ENCODE measurements at regions not wholly inside any gene's neighbourhood (a gene's known extent, or its start where the extent isn't known, plus 50 kb on each side); places are given as distances from the start of the nearest gene placed in this dataset.

- H3K9me3 Mint-ChIP-seq (ENCODE audit: unreplicated experiment) = no peaks in the 10 kb centered on the region
- POLR2A ChIA-PET = no interaction called here
- H3K27ac Mint-ChIP-seq (ENCODE audit: unreplicated experiment) = no peak overlapping the region
These were observed 142.3 kb upstream of the ITGA6 start for GRCh38 chr2:172285010-172285621.

DNA sequence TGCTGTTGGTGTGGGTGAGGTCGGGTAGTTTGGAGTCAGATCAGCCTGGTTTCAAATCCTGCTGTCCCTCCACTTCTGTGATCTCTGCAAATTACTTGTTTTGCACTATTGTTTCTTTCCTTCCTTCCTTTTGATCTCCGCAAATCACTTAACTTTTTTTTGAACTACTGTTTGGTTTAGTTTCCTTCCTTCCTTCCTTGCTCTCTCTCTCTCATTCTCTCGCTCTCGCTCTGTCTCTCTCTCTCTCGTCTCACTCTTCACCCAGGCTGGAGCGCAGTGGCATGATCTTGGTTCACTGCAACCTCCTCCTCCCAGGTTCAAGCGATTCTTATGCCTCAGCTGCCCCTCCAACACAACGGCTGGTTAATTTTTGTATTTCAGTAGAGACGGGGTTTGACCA, 141.6 kb upstream of the ITGA6 start:
- TF ChIP-seq, protein P1, sequence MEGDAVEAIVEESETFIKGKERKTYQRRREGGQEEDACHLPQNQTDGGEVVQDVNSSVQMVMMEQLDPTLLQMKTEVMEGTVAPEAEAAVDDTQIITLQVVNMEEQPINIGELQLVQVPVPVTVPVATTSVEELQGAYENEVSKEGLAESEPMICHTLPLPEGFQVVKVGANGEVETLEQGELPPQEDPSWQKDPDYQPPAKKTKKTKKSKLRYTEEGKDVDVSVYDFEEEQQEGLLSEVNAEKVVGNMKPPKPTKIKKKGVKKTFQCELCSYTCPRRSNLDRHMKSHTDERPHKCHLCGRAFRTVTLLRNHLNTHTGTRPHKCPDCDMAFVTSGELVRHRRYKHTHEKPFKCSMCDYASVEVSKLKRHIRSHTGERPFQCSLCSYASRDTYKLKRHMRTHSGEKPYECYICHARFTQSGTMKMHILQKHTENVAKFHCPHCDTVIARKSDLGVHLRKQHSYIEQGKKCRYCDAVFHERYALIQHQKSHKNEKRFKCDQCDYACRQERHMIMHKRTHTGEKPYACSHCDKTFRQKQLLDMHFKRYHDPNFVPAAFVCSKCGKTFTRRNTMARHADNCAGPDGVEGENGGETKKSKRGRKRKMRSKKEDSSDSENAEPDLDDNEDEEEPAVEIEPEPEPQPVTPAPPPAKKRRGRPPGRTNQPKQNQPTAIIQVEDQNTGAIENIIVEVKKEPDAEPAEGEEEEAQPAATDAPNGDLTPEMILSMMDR (IDR thresholded peaks at IDR 0.05; ENCODE audit: insufficient read depth in 1 of 2, low read depth in 1 of 2, low read length in 1 of 2, severe bottlenecking in 1 of 2, unreplicated experiment in 1 of 2) = no peak
- DNase-seq = no peak
- Histone ChIP-seq H3K9me3 (peaks cover 2% of the 10 kb centered on the region; the same call in 1 of the 2 replicates), H3K4me3 (ENCODE audit: low read depth, low read length) (no peak overlapping the region), H3K4me1 (0 out of 2 replicates have a peak, but pooled peaks cover 5% of the 10 kb centered on the region), H3K27me3 (replicated peaks; ENCODE audit: control insufficient read depth, insufficient read depth, low read length) (no peaks in the 10 kb centered on the region), H3K36me3 (ENCODE audit: control insufficient read depth, insufficient read depth, low read length) (no peaks in the 10 kb centered on the region)
- no TSS peak for BruUV-seq (replicated peaks)
- H3K9me3 Mint-ChIP-seq (ENCODE audit: unreplicated experiment) = no peaks in the 10 kb centered on the region
- H3K27ac Mint-ChIP-seq (ENCODE audit: unreplicated experiment) = no peak overlapping the region
- POLR2A ChIA-PET = no interaction called here
- no peak overlapping the region for H3K4me3 Mint-ChIP-seq (ENCODE audit: unreplicated experiment)
- no peaks in the 10 kb centered on the region for H3K27me3 Mint-ChIP-seq (ENCODE audit: insufficient read depth, unreplicated experiment)
- H3K4me1 Mint-ChIP-seq (ENCODE audit: low read depth, unreplicated experiment) = no peaks in the 10 kb centered on the region
- intact Hi-C loops (cut with micrococcal nuclease; ENCODE audit: unreplicated experiment) = no loop called here
- CTCF ChIA-PET = interaction anchor here (1.8 kb wide), 1 partner anchor 176 kb away, joined by 4 read pairs; no protein-coding TSS in a partner anchor
- no peaks in the 10 kb centered on the region for H3K36me3 Mint-ChIP-seq (ENCODE audit: insufficient read depth, unreplicated experiment)

More at GRCh38 chr2:172285010-172285621, 142.3 kb upstream of the ITGA6 start:
- H3K27me3 Mint-ChIP-seq (ENCODE audit: insufficient read depth, unreplicated experiment) = no peaks in the 10 kb centered on the region
- H3K4me3 Mint-ChIP-seq (ENCODE audit: unreplicated experiment) = no peak overlapping the region
- Histone ChIP-seq H3K9me3 (no peaks in the 10 kb centered on the region), H3K4me3 (ENCODE audit: low read depth, low read length) (no peak overlapping the region), H3K36me3 (ENCODE audit: control insufficient read depth, insufficient read depth, low read length) (no peaks in the 10 kb centered on the region), H3K27me3 (replicated peaks; ENCODE audit: control insufficient read depth, insufficient read depth, low read length) (no peaks in the 10 kb centered on the region), H3K4me1 (0 out of 2 replicates have a peak, but pooled peaks cover 5% of the 10 kb centered on the region)
- intact Hi-C loops (cut with micrococcal nuclease; ENCODE audit: unreplicated experiment) = no loop called here
- no TSS peak for BruUV-seq (replicated peaks)
- CTCF ChIA-PET = interaction anchor here (1.8 kb wide), 1 partner anchor 177 kb away, joined by 4 read pairs; no protein-coding TSS in a partner anchor
- no peaks in the 10 kb centered on the region for H3K36me3 Mint-ChIP-seq (ENCODE audit: insufficient read depth, unreplicated experiment)
- DNase-seq = no peak
- TF ChIP-seq, protein P1 (IDR thresholded peaks at IDR 0.05; ENCODE audit: insufficient read depth in 1 of 2, low read depth in 1 of 2, low read length in 1 of 2, severe bottlenecking in 1 of 2, unreplicated experiment in 1 of 2) = no peak
- H3K4me1 Mint-ChIP-seq (ENCODE audit: low read depth, unreplicated experiment) = no peaks in the 10 kb centered on the region

DNA sequence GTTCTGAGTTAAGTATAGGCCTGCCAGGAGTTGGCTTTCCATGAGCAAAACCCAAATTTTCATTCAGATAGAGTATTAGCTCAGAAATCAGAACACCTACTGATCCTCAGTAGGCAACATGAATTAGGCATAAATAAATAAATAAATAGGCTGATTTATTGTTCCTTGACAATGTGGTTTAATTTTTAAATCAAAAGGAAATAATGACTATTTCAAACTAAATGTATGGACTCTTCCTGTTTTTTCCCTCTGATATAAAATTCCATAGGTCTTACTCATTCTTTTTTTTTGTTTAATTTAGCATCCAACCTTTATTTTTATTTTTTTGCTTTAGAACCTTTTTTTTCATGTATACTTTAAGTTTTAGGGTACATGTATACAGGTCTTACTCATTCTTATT, 140.2 kb upstream of the ITGA6 start:
- Histone ChIP-seq H3K36me3 (ENCODE audit: control insufficient read depth, insufficient read depth, low read length) (no peaks in the 10 kb centered on the region), H3K27me3 (replicated peaks; ENCODE audit: control insufficient read depth, insufficient read depth, low read length) (no peaks in the 10 kb centered on the region), H3K9me3 (peaks cover 2% of the 10 kb centered on the region; the same call in 1 of the 2 replicates), H3K4me1 (0 out of 2 replicates have a peak, but pooled peaks cover 5% of the 10 kb centered on the region), H3K4me3 (ENCODE audit: low read depth, low read length) (no peak overlapping the region)
- H3K4me3 Mint-ChIP-seq (ENCODE audit: unreplicated experiment) = no peak overlapping the region
- no TSS peak for BruUV-seq (replicated peaks)
- no peaks in the 10 kb centered on the region for H3K36me3 Mint-ChIP-seq (ENCODE audit: insufficient read depth, unreplicated experiment)
- ChIA-PET CTCF (no interaction called here), POLR2A (no interaction called here)
- TF ChIP-seq, protein P1 (IDR thresholded peaks at IDR 0.05; ENCODE audit: insufficient read depth in 1 of 2, low read depth in 1 of 2, low read length in 1 of 2, severe bottlenecking in 1 of 2, unreplicated experiment in 1 of 2) = no peak
- no peaks in the 10 kb centered on the region for H3K27me3 Mint-ChIP-seq (ENCODE audit: insufficient read depth, unreplicated experiment)
- H3K4me1 Mint-ChIP-seq (ENCODE audit: low read depth, unreplicated experiment) = no peaks in the 10 kb centered on the region
- H3K27ac Mint-ChIP-seq (ENCODE audit: unreplicated experiment) = no peak overlapping the region
- DNase-seq = no peak
- intact Hi-C loops (cut with micrococcal nuclease; ENCODE audit: unreplicated experiment) = no loop called here
- H3K9me3 Mint-ChIP-seq (ENCODE audit: unreplicated experiment) = no peaks in the 10 kb centered on the region
